Activated T-cell treated with anti-CD3 and anti-CD28 coated beads for 48 hours (primary cell): ENCODE measurements at regions not wholly inside any gene's neighbourhood (a gene's known extent, or its start where the extent isn't known, plus 50 kb on each side); places are given as distances from the start of the nearest gene placed in this dataset.

Source experiments
- DNase-seq: peaks from one replicate; pipeline ENCODE4 v3.0.0-alpha.2; 2020; ENCODE audit warnings: low read depth

GRCh38 chr2:133667085-133667484 lies 98.8 kb upstream of the NCKAP5 start:
- no peak for DNase-seq

GRCh38 chr2:133667968-133668367 lies 99.7 kb upstream of the NCKAP5 start:
- DNase-seq = no peak

- no peak for DNase-seq
Measured at GRCh38 chr2:133668547-133668946, 100.3 kb upstream of the NCKAP5 start.

- no peak for DNase-seq
Measured at GRCh38 chr2:133673305-133673905, 105.1 kb upstream of the NCKAP5 start.

GRCh38 chr2:133674066-133674432 lies 105.8 kb upstream of the NCKAP5 start:
- DNase-seq = no peak

GRCh38 chr2:133674433-133675331 lies 106.4 kb upstream of the NCKAP5 start:
- DNase-seq = no peak

- no peak for DNase-seq
Measured at GRCh38 chr2:133676392-133677130, 108.3 kb upstream of the NCKAP5 start.

GRCh38 chr2:133680343-133681049 lies 112.2 kb upstream of the NCKAP5 start:
- DNase-seq = no peak

- DNase-seq = no peak
Measured at GRCh38 chr2:133682347-133682746, 114.1 kb upstream of the NCKAP5 start.

GRCh38 chr2:133682906-133683305 lies 114.6 kb upstream of the NCKAP5 start:
- DNase-seq = no peak

GRCh38 chr2:133685636-133686215 lies 117.5 kb upstream of the NCKAP5 start:
- no peak for DNase-seq

- no peak for DNase-seq
Measured at GRCh38 chr2:133690780-133691179, 122.5 kb upstream of the NCKAP5 start.

- no peak for DNase-seq
Measured at GRCh38 chr2:133691336-133691735, 123.1 kb upstream of the NCKAP5 start.

GRCh38 chr2:133705287-133705686 lies 137.0 kb upstream of the NCKAP5 start:
- no peak for DNase-seq

GRCh38 chr2:133710613-133711012 lies 142.3 kb upstream of the NCKAP5 start:
- no peak for DNase-seq

GRCh38 chr2:133711201-133711600 lies 142.9 kb upstream of the NCKAP5 start:
- DNase-seq = no peak

GRCh38 chr2:133711806-133712205 lies 143.5 kb upstream of the NCKAP5 start:
- no peak for DNase-seq

- DNase-seq = no peak
Measured at GRCh38 chr2:133712369-133712768, 144.1 kb upstream of the NCKAP5 start.

GRCh38 chr2:133713049-133713580 lies 144.9 kb upstream of the NCKAP5 start:
- DNase-seq = no peak

GRCh38 chr2:133716166-133716565 lies 147.9 kb upstream of the NCKAP5 start:
- no peak for DNase-seq

- DNase-seq = no peak
Measured at GRCh38 chr2:133717497-133717896, 149.2 kb upstream of the NCKAP5 start.
